ENCODE measurements at regions not wholly inside any gene's neighbourhood (a gene's known extent, or its start where the extent isn't known, plus 50 kb on each side); places are given as distances from the start of the nearest gene placed in this dataset.

DNA sequence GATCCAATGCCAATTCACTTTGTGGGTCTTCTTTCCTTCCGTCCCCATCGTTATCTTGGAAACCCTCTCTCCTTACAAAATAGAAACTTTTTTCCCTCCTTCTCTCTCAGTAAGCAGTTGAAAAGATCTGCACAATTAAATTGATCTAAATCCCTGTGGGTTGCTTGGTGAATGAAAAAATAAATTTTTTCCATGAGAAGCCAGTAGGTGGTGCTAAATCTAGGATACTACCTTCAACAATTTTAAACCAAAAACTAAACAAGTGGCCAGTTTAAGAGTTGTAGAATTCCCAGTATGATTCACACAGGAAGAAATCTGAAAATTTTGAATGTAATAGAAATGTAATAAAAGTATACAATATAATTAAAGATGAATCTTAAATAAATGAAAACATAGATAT lies 990.3 kb upstream of the ZNF722 start:
- Mint-ChIP-seq H3K4me1 (no peaks in the 10 kb centered on the region), H3K27ac (no peak overlapping the region), H3K9me3 (peaks cover 35% of the 10 kb centered on the region), H3K4me3 (no peak overlapping the region), H3K36me3 (ENCODE audit: low read depth) (peaks cover 4% of the 10 kb centered on the region), H3K27me3 (ENCODE audit: low read depth, poor library complexity) (peaks cover 3% of the 10 kb centered on the region)
- TF ChIP-seq, protein P1, sequence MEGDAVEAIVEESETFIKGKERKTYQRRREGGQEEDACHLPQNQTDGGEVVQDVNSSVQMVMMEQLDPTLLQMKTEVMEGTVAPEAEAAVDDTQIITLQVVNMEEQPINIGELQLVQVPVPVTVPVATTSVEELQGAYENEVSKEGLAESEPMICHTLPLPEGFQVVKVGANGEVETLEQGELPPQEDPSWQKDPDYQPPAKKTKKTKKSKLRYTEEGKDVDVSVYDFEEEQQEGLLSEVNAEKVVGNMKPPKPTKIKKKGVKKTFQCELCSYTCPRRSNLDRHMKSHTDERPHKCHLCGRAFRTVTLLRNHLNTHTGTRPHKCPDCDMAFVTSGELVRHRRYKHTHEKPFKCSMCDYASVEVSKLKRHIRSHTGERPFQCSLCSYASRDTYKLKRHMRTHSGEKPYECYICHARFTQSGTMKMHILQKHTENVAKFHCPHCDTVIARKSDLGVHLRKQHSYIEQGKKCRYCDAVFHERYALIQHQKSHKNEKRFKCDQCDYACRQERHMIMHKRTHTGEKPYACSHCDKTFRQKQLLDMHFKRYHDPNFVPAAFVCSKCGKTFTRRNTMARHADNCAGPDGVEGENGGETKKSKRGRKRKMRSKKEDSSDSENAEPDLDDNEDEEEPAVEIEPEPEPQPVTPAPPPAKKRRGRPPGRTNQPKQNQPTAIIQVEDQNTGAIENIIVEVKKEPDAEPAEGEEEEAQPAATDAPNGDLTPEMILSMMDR (IDR thresholded peaks at IDR 0.05), result no peak
- no peak for DNase-seq

DNA sequence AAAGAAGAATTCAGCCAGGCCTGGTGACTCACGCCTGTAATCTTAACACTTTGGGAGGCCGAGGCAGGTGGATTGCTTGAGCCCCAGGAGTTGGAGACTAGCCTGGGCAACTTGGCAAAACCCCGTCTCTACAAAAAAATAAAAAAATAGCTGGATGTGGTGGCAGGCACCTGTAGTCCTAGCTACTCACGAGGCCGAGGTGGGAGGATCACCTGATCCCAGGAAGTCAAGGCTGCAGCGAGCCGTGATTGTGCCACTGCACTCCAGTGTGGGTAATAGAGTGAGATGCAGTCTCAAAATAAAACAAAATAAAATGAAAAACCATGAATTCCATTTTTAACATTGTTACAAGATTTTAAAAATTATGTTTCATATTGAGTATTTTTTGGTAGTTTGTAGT lies 988.9 kb upstream of the ZNF722 start:
- no peaks in the 10 kb centered on the region for H3K4me1 Mint-ChIP-seq
- H3K9me3 Mint-ChIP-seq, result peaks cover 23% of the 10 kb centered on the region
- peaks cover 3% of the 10 kb centered on the region for H3K27me3 Mint-ChIP-seq (ENCODE audit: low read depth, poor library complexity)
- DNase-seq, result no peak
- H3K4me3 Mint-ChIP-seq, result no peak overlapping the region
- H3K36me3 Mint-ChIP-seq (ENCODE audit: low read depth), result peaks cover 9% of the 10 kb centered on the region
- TF ChIP-seq, protein P1 (IDR thresholded peaks at IDR 0.05), result no peak
- no peak overlapping the region for H3K27ac Mint-ChIP-seq

DNA sequence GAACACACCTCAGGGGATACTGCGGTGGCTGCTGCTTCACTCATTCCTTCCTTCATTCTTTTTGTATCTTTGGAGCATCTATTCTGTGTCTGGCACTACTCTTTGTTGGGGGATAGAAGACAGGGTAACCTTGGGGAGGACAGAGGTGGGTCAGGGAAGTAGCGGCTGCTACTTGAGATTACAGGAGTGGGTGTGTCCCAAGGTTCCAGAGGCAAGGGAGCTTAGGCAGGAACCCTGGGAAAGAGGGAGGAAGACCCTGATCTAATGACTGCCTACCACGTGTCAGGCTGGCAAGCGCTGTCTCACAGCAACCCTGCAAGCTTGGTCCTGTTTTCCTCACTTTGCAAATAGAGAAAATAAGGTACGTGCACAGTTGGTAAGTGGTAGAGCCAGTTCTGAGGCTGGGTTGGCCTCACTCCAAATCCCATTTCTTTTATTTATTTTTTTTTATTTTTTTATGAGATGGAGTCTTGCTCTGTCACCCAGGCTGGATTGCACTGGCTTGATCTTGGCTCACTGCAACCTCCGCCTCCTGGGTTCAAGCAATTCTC lies 985.9 kb upstream of the ZNF722 start:
- Mint-ChIP-seq H3K4me3 (no peak overlapping the region), H3K4me1 (no peaks in the 10 kb centered on the region), H3K9me3 (no peaks in the 10 kb centered on the region), H3K27ac (no peak overlapping the region), H3K36me3 (ENCODE audit: low read depth) (peaks cover 19% of the 10 kb centered on the region), H3K27me3 (ENCODE audit: low read depth, poor library complexity) (peaks cover 6% of the 10 kb centered on the region)
- TF ChIP-seq, protein P1 (IDR thresholded peaks at IDR 0.05), result no peak
- DNase-seq, result no peak

DNA sequence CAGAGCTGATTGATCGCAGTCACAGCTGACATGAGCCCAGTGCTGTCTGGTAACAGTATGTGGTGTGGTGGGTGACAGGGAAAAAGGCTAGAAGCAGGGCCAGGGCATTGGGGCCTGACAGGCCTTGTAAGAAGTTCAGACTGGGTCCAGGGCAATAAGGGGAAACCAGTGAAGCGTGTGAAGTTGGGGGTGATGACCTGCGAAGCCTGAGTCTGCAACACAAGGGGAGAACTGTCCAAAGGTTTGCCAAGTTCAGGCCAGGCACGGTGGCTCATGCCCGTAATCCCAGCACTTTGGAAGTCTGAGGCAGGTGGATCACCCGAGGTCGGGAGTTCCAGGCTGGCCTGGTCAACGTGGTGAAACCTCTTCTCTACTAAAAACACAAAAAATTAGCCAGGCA lies 983.9 kb upstream of the ZNF722 start:
- no peak overlapping the region for H3K4me3 Mint-ChIP-seq
- H3K27me3 Mint-ChIP-seq (ENCODE audit: low read depth, poor library complexity), result peaks cover 3% of the 10 kb centered on the region
- no peak for DNase-seq
- TF ChIP-seq, protein P1 (IDR thresholded peaks at IDR 0.05), result no peak
- no peaks in the 10 kb centered on the region for H3K9me3 Mint-ChIP-seq
- no peaks in the 10 kb centered on the region for H3K4me1 Mint-ChIP-seq
- peaks cover 19% of the 10 kb centered on the region for H3K36me3 Mint-ChIP-seq (ENCODE audit: low read depth)
- H3K27ac Mint-ChIP-seq, result no peak overlapping the region

DNA sequence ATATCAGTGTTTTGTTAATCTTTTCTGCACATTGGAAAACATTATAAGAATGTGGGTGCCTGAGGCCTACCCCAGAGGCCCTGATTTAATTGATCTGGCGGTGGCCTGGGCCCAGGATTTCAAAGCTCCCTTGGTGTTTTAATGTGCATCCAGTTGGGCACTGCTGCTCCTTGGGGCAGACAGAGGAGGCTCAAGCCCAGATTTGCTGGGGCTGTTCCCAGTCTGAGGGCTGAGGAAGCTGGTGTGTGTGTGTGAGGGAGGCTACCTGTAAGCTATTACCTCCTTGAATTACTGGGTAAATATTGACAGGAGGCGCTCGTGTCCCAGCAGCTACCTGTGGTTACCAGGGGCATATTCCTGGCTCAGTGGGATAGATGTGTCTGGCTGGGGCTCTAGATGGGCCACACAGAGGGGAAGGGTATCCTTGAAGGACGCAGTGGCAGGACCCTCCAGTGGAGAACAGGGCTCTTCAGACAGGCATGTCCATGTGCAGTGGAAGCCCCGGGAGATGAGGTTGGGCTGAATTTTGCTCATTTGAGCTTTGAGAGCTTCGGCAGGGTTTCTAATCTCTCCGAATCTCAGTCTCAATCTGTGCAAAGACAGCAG lies 975.4 kb upstream of the ZNF722 start:
- no peaks in the 10 kb centered on the region for H3K4me1 Mint-ChIP-seq
- TF ChIP-seq, protein P1 (IDR thresholded peaks at IDR 0.05), result no peak
- H3K36me3 Mint-ChIP-seq (ENCODE audit: low read depth), result peaks cover 12% of the 10 kb centered on the region
- no peak overlapping the region for H3K27ac Mint-ChIP-seq
- no peaks in the 10 kb centered on the region for H3K27me3 Mint-ChIP-seq (ENCODE audit: low read depth, poor library complexity)
- no peaks in the 10 kb centered on the region for H3K9me3 Mint-ChIP-seq
- no peak overlapping the region for H3K4me3 Mint-ChIP-seq
- no peak for DNase-seq

DNA sequence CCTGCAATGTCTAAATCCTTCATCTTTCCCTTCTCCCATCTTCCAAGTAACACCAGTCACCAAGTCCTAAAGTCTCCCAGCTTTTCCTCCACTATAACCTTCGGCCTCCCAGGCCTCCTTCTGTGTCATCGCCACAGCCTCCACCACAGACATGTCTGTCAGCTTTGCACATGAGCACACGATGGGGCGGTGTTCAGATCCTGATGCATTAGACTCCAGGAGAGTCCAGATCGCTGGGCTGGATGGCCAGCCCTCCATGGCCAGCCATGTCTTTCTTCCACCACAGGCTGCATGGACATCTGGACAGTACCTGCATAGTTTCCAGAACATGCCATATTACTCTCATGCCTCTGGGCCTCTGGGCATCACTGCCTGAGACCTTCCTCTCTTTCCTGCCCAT lies 974.2 kb upstream of the ZNF722 start:
- Mint-ChIP-seq H3K36me3 (ENCODE audit: low read depth) (peaks cover 12% of the 10 kb centered on the region), H3K9me3 (no peaks in the 10 kb centered on the region), H3K27ac (no peak overlapping the region), H3K27me3 (ENCODE audit: low read depth, poor library complexity) (no peaks in the 10 kb centered on the region), H3K4me1 (no peaks in the 10 kb centered on the region), H3K4me3 (no peak overlapping the region)
- DNase-seq, result no peak
- TF ChIP-seq, protein P1 (IDR thresholded peaks at IDR 0.05), result no peak
